Keratinocyte (primary cell): ENCODE measurements at regions not wholly inside any gene's neighbourhood (a gene's known extent, or its start where the extent isn't known, plus 50 kb on each side); places are given as distances from the start of the nearest gene placed in this dataset.

Source experiments
- DNase-seq: peaks from one replicate; pipeline ENCODE4 v3.0.0-alpha.2; 2011; ENCODE audit warnings: low read depth, missing footprints, low spot score
- FAIRE-seq: peaks from 2 replicates; lab custom pipeline; 2011; peaks lifted over from hg19 to GRCh38; lab: Jason Lieb, UNC
- H2AFZ ChIP-seq: 2 replicates; pipeline ENCODE4 v1.6.0; 2012; ENCODE audit warnings: low read length, control low read depth, inconsistent platforms; ENCODE audit not compliant: control insufficient read depth
- H3K27ac ChIP-seq: 2 replicates; pipeline ENCODE4 v1.5.1; 2011; ENCODE audit warnings: low read length; ENCODE audit not compliant: control insufficient read depth, insufficient read depth
- H3K27me3 ChIP-seq: 3 replicates; pipeline ENCODE4 v1.6.0; 2011; ENCODE audit warnings: low read length; ENCODE audit not compliant: control insufficient read depth, insufficient read depth; ENCODE audit errors: extremely low read depth
- H3K36me3 ChIP-seq, 2 experiments: 2 replicates in 1 of 2; 3 replicates in 1 of 2; pipeline ENCODE4 v1.5.1; 2011; ENCODE audit warnings: low read length in 2 of 2, mild to moderate bottlenecking in 1 of 2; ENCODE audit not compliant: control insufficient read depth in 2 of 2, insufficient read depth in 2 of 2; ENCODE audit errors: extremely low read depth in 1 of 2
- H3K4me1 ChIP-seq: 3 replicates; pipeline ENCODE4 v1.5.1; 2011; ENCODE audit warnings: low read length; ENCODE audit not compliant: control insufficient read depth, insufficient read depth; ENCODE audit errors: extremely low read depth
- H3K4me2 ChIP-seq: 3 replicates; pipeline ENCODE4 v1.6.0; 2011; ENCODE audit warnings: low read depth, low read length; ENCODE audit not compliant: control insufficient read depth, insufficient read depth; ENCODE audit errors: extremely low read depth
- H3K4me3 ChIP-seq, 3 experiments: fragments of 200-600 bp in 1 of 3; sonication (generic) in 1 of 3; 2 replicates in 2 of 3; 3 replicates in 1 of 3; pipeline ENCODE4 v1.5.1; 2011 to 2016; ENCODE audit warnings: low read length in 3 of 3, mild to moderate bottlenecking in 3 of 3, control low read depth in 2 of 3, inconsistent platforms in 1 of 3, low read depth in 1 of 3, mixed read lengths in 1 of 3, mixed run types in 1 of 3, moderate library complexity in 1 of 3; ENCODE audit not compliant: control insufficient read depth in 2 of 3, insufficient read depth in 2 of 3; ENCODE audit errors: extremely low read depth in 1 of 3
- H3K79me2 ChIP-seq: 2 replicates; pipeline ENCODE4 v1.6.0; 2012; ENCODE audit warnings: low read length; ENCODE audit not compliant: control insufficient read depth, insufficient read depth
- H3K9ac ChIP-seq: 3 replicates; pipeline ENCODE4 v1.6.0; 2011; ENCODE audit warnings: low read length; ENCODE audit not compliant: control insufficient read depth, insufficient read depth; ENCODE audit errors: extremely low read depth
- H3K9me1 ChIP-seq: 3 replicates; pipeline ENCODE4 v1.6.0; 2011; ENCODE audit warnings: low read length; ENCODE audit not compliant: control insufficient read depth, insufficient read depth; ENCODE audit errors: extremely low read depth
- H3K9me3 ChIP-seq: 2 replicates; pipeline ENCODE4 v1.5.1; 2012; ENCODE audit warnings: low read depth, low read length; ENCODE audit not compliant: control insufficient read depth
- H4K20me1 ChIP-seq: 3 replicates; pipeline ENCODE4 v1.6.0; 2011; ENCODE audit warnings: low read length; ENCODE audit not compliant: control insufficient read depth, insufficient read depth; ENCODE audit errors: extremely low read depth
- EZH2 ChIP-seq: IDR thresholded peaks from one replicate; pipeline ENCODE4 v1.6.1; 2012; ENCODE audit warnings: inconsistent platforms, mild to moderate bottlenecking, low read length, moderate library complexity
- dilution Hi-C: fragments of 300-500 bp; cut with MboI; formaldehyde crosslinking; loops from one replicate; pipeline ENCODE4 v1.7.0; 2020; ENCODE audit warnings: low sequenced_read_pairs; ENCODE audit not compliant: extremely low pct_ligation_motif_present
- TF ChIP-seq, protein P1 (sequence below), 3 experiments: IDR thresholded peaks in 1 of 3; conservative IDR thresholded peaks in 1 of 3; optimal IDR thresholded peaks in 1 of 3; 2 replicates in 2 of 3; 3 replicates in 1 of 3; pipeline versions ENCODE3 to v1.5.1; 2011; ENCODE audit warnings: low read length in 3 of 3, mild to moderate bottlenecking in 3 of 3, moderate library complexity in 2 of 3, control low read depth in 1 of 3, inconsistent platforms in 1 of 3; ENCODE audit not compliant: insufficient read depth in 2 of 3; ENCODE audit errors: extremely low read depth in 1 of 3

DNA sequence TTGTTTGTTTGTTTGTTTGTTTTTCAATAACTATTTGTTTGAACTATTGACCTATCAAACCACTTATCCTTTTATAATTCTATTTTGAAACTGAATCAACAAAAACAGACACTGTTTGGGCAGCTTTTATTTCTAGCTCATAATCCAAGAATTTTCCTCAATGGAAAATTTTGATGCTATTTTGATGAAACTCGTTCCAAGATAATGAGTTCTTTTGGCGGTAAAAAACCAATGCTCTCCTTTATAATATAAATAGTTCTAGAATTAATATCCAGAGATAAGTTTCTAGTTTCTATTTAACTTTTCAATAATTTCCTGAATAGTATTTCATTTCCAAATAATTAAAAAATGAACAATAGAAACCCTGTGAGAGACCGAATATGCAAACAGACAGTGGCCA is 146.5 kb upstream of the EDNRB start:
- no peak overlapping the region for H3K9ac ChIP-seq
- no peak for DNase-seq
- H3K4me1 ChIP-seq, result no peaks in the 10 kb centered on the region
- no peaks in the 10 kb centered on the region for H3K36me3 ChIP-seq
- H3K27me3 ChIP-seq, result no peaks in the 10 kb centered on the region
- H3K79me2 ChIP-seq, result no peaks in the 10 kb centered on the region
- no peak overlapping the region for H3K4me2 ChIP-seq
- H3K27ac ChIP-seq, result no peak overlapping the region
- no peaks in the 10 kb centered on the region for H3K9me3 ChIP-seq
- no peak overlapping the region for H2AFZ ChIP-seq
- H3K4me3 ChIP-seq, result no peak overlapping the region
- no peaks in the 10 kb centered on the region for H4K20me1 ChIP-seq
- FAIRE-seq, result no peak
- dilution Hi-C loops, result no loop called here
- no peaks in the 10 kb centered on the region for H3K9me1 ChIP-seq
- TF ChIP-seq, protein P1, sequence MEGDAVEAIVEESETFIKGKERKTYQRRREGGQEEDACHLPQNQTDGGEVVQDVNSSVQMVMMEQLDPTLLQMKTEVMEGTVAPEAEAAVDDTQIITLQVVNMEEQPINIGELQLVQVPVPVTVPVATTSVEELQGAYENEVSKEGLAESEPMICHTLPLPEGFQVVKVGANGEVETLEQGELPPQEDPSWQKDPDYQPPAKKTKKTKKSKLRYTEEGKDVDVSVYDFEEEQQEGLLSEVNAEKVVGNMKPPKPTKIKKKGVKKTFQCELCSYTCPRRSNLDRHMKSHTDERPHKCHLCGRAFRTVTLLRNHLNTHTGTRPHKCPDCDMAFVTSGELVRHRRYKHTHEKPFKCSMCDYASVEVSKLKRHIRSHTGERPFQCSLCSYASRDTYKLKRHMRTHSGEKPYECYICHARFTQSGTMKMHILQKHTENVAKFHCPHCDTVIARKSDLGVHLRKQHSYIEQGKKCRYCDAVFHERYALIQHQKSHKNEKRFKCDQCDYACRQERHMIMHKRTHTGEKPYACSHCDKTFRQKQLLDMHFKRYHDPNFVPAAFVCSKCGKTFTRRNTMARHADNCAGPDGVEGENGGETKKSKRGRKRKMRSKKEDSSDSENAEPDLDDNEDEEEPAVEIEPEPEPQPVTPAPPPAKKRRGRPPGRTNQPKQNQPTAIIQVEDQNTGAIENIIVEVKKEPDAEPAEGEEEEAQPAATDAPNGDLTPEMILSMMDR (optimal IDR thresholded peaks at IDR 0.05 in 1 of 3, IDR thresholded peaks at IDR 0.05 in 1 of 3, conservative IDR thresholded peaks at IDR 0.05 in 1 of 3; ENCODE audit: extremely low read depth in 1 of 3, insufficient read depth in 2 of 3, low read length in 3 of 3), result no peak
- TF ChIP-seq EZH2, result no peak

DNA sequence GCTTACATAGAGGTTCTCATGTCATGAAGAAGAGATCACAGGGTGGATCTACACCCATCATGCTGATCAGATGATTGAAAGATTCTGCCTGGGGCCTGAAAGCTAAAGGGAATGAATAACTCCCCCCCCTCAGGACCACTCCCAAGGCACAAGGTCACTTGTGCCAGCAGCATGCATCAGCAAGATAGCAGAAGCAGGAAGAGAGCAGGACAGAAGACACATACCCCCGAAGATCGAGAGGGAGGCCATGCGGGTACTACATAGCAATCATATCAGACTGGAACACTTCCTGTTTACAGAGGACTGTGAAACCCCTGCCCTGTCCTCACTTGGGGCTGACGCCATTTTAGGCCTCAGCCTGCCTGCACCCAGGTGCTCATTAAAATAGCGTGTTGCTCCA is 143.2 kb upstream of the EDNRB start:
- H3K9me3 ChIP-seq, result no peaks in the 10 kb centered on the region
- H3K4me2 ChIP-seq, result no peak overlapping the region
- no peaks in the 10 kb centered on the region for H3K79me2 ChIP-seq
- H3K36me3 ChIP-seq, result no peaks in the 10 kb centered on the region
- no peak overlapping the region for H2AFZ ChIP-seq
- H3K9ac ChIP-seq, result no peak overlapping the region
- H3K4me3 ChIP-seq, result no peak overlapping the region
- H3K9me1 ChIP-seq, result no peaks in the 10 kb centered on the region
- no peak for FAIRE-seq
- no peak for DNase-seq
- H3K4me1 ChIP-seq, result no peaks in the 10 kb centered on the region
- dilution Hi-C loops, result no loop called here
- no peak overlapping the region for H3K27ac ChIP-seq
- H4K20me1 ChIP-seq, result no peaks in the 10 kb centered on the region
- TF ChIP-seq, protein P1 (optimal IDR thresholded peaks at IDR 0.05 in 1 of 3, IDR thresholded peaks at IDR 0.05 in 1 of 3, conservative IDR thresholded peaks at IDR 0.05 in 1 of 3; ENCODE audit: extremely low read depth in 1 of 3, insufficient read depth in 2 of 3, low read length in 3 of 3), result no peak
- no peak for TF ChIP-seq EZH2
- H3K27me3 ChIP-seq, result no peaks in the 10 kb centered on the region
